Subcutaneous abdominal adipose tissue (tissue), 5 donors: ENCODE measurements at regions not wholly inside any gene's neighbourhood (a gene's known extent, or its start where the extent isn't known, plus 50 kb on each side); places are given as distances from the start of the nearest gene placed in this dataset.

Experiments used
- H3K27ac ChIP-seq: one replicate; pipeline ENCODE4 v1.7.0; 2013; ENCODE audit warnings: low read depth, mild to moderate bottlenecking, inconsistent platforms, low read length, moderate library complexity
- H3K27me3 ChIP-seq, 5 donors: one replicate each; pipeline ENCODE4 v1.7.0; 2013; ENCODE audit warnings: low read length in 5 of 5, inconsistent platforms in 1 of 5; ENCODE audit not compliant: control insufficient read depth in 5 of 5, insufficient read depth in 4 of 5
- H3K36me3 ChIP-seq, 5 donors: one replicate each; pipeline ENCODE4 v1.7.0; 2013; ENCODE audit warnings: low read length in 5 of 5; ENCODE audit not compliant: control insufficient read depth in 5 of 5, insufficient read depth in 5 of 5
- H3K4me1 ChIP-seq, 5 donors: one replicate each; pipeline ENCODE4 v1.7.0; 2013; ENCODE audit warnings: low read length in 5 of 5, mild to moderate bottlenecking in 3 of 5, moderate library complexity in 1 of 5; ENCODE audit not compliant: control insufficient read depth in 5 of 5, insufficient read depth in 5 of 5
- H3K4me3 ChIP-seq, 5 donors: one replicate each; pipeline ENCODE4 v1.7.0; 2013; ENCODE audit warnings: low read length in 5 of 5, low read depth in 1 of 5
- H3K9ac ChIP-seq, 5 donors: one replicate each; pipeline ENCODE4 v1.7.0; 2013; ENCODE audit warnings: low read length in 5 of 5, mild to moderate bottlenecking in 4 of 5, moderate library complexity in 3 of 5
- H3K9me3 ChIP-seq, 5 donors: one replicate each; pipeline ENCODE4 v1.7.0; 2013; ENCODE audit warnings: low read length in 5 of 5; ENCODE audit not compliant: control insufficient read depth in 5 of 5
- donor health status: healthy.
- donor health status: healthy.
- donor health status: healthy.
- donor health status: healthy.
- donor health status: healthy.

GRCh38 chr10:33673839-33674415, 339.5 kb upstream of the NRP1 start:
- no peak overlapping the region for H3K9ac ChIP-seq
- H3K36me3 ChIP-seq, result no peaks in the 10 kb centered on the region
- peaks cover 0 to 35% (median 10%) of the 10 kb centered on the region in 5 donors for H3K4me1 ChIP-seq
- H3K27me3 ChIP-seq, result no peaks in the 10 kb centered on the region
- H3K9me3 ChIP-seq, result no peaks in the 10 kb centered on the region
- H3K27ac ChIP-seq, result no peak overlapping the region
- H3K4me3 ChIP-seq, result no peak overlapping the region

GRCh38 chr10:33669904-33670303, 335.4 kb upstream of the NRP1 start:
- H3K4me3 ChIP-seq, result no peak overlapping the region
- H3K27me3 ChIP-seq, result no peaks in the 10 kb centered on the region
- no peaks in the 10 kb centered on the region for H3K36me3 ChIP-seq
- H3K9me3 ChIP-seq, result peaks cover 0 to under 1% (median 0%) of the 10 kb centered on the region in 5 donors
- no peak overlapping the region for H3K27ac ChIP-seq
- H3K9ac ChIP-seq, result no peak overlapping the region
- peaks cover 0 to 11% (median 2%) of the 10 kb centered on the region in 5 donors for H3K4me1 ChIP-seq

GRCh38 chr10:33666686-33667480, 332.4 kb upstream of the NRP1 start:
- Histone ChIP-seq H3K27me3 (no peaks in the 10 kb centered on the region), H3K4me3 (no peak overlapping the region), H3K27ac (no peak overlapping the region), H3K9me3 (peaks cover 0 to 8% (median 6%) of the 10 kb centered on the region in 5 donors), H3K9ac (no peak overlapping the region), H3K4me1 (peaks cover 0 to 10% (median 5%) of the 10 kb centered on the region in 5 donors), H3K36me3 (no peaks in the 10 kb centered on the region)

GRCh38 chr10:33665501-33665900, 331.0 kb upstream of the NRP1 start:
- Histone ChIP-seq H3K27ac (no peak overlapping the region), H3K4me1 (peaks cover 5 to 23% (median 13%) of the 10 kb centered on the region in 5 donors), H3K9ac (no peak overlapping the region), H3K9me3 (peaks cover 0 to 8% (median 6%) of the 10 kb centered on the region in 5 donors), H3K36me3 (no peaks in the 10 kb centered on the region), H3K27me3 (no peaks in the 10 kb centered on the region), H3K4me3 (no peak overlapping the region)

- no peak overlapping the region for H3K27ac ChIP-seq
- H3K36me3 ChIP-seq, result no peaks in the 10 kb centered on the region
Measured at GRCh38 chr10:33664070-33664469, 329.6 kb upstream of the NRP1 start.

GRCh38 chr10:33661580-33662336, 327.3 kb upstream of the NRP1 start:
- peak overlapping the region; percentile 23 for H3K27ac ChIP-seq
- H3K4me1 ChIP-seq, result peaks cover 5 to 29% (median 12%) of the 10 kb centered on the region in 5 donors
- H3K27me3 ChIP-seq, result no peaks in the 10 kb centered on the region
- H3K9ac ChIP-seq, result no peak overlapping the region
- no peaks in the 10 kb centered on the region for H3K36me3 ChIP-seq
- H3K9me3 ChIP-seq, result peaks cover 0 to 8% (median 6%) of the 10 kb centered on the region in 5 donors
- H3K4me3 ChIP-seq, result peak overlapping the region in 1 of 5 donors; percentile 30

More at GRCh38 chr10:33664070-33664469, 329.6 kb upstream of the NRP1 start:
- Histone ChIP-seq H3K4me3 (no peak overlapping the region), H3K9ac (no peak overlapping the region), H3K4me1 (peaks cover 5 to 24% (median 13%) of the 10 kb centered on the region in 5 donors), H3K9me3 (peaks cover 0 to 8% (median 6%) of the 10 kb centered on the region in 5 donors), H3K27me3 (no peaks in the 10 kb centered on the region)

GRCh38 chr10:33660329-33660728, 325.9 kb upstream of the NRP1 start:
- Histone ChIP-seq H3K27me3 (no peaks in the 10 kb centered on the region), H3K9me3 (peaks cover 0 to 8% (median 6%) of the 10 kb centered on the region in 5 donors), H3K27ac (no peak overlapping the region), H3K36me3 (no peaks in the 10 kb centered on the region), H3K4me1 (peaks cover 6 to 32% (median 16%) of the 10 kb centered on the region in 5 donors), H3K9ac (no peak overlapping the region), H3K4me3 (no peak overlapping the region)

GRCh38 chr10:33657913-33658312, 323.4 kb upstream of the NRP1 start:
- no peaks in the 10 kb centered on the region for H3K27me3 ChIP-seq
- H3K4me1 ChIP-seq, result peaks cover 6 to 36% (median 26%) of the 10 kb centered on the region in 5 donors
- H3K9me3 ChIP-seq, result peaks cover 0 to under 1% (median 0%) of the 10 kb centered on the region in 5 donors
- no peak overlapping the region for H3K4me3 ChIP-seq
- H3K36me3 ChIP-seq, result no peaks in the 10 kb centered on the region
- no peak overlapping the region for H3K9ac ChIP-seq
- H3K27ac ChIP-seq, result no peak overlapping the region

GRCh38 chr10:33657154-33657908, 322.9 kb upstream of the NRP1 start:
- Histone ChIP-seq H3K4me3 (no peak overlapping the region), H3K9me3 (peaks cover 0 to 5% (median 0%) of the 10 kb centered on the region in 5 donors), H3K4me1 (peaks cover 6 to 33% (median 26%) of the 10 kb centered on the region in 5 donors), H3K9ac (no peak overlapping the region), H3K27me3 (no peaks in the 10 kb centered on the region), H3K36me3 (no peaks in the 10 kb centered on the region), H3K27ac (no peak overlapping the region)
